Prostate gland (tissue), 2 donors: ENCODE measurements at regions not wholly inside any gene's neighbourhood (a gene's known extent, or its start where the extent isn't known, plus 50 kb on each side); places are given as distances from the start of the nearest gene placed in this dataset.

ENCODE experiments used
- DNase-seq: peaks from one replicate; pipeline ENCODE4 v3.0.0-alpha.2; 2019; ENCODE audit warnings: low spot score
- H3K27ac ChIP-seq, 2 donors: fragments of 200-600 bp; sonication (generic); 2 replicates each; pipeline ENCODE4 v1.5.1; 2017 to 2019
- H3K27me3 ChIP-seq: fragments of 200-600 bp; sonication (generic); replicated peaks from 2 replicates; pipeline ENCODE4 v1.5.1; 2019; ENCODE audit not compliant: insufficient read depth
- H3K36me3 ChIP-seq, 2 donors: fragments of 200-600 bp; sonication (generic); 1 replicate in 1 of 2; 2 replicates in 1 of 2; pipeline versions ENCODE4 v1.5.1 to v1.8.1; 2017 to 2019
- H3K4me1 ChIP-seq: fragments of 200-600 bp; sonication (generic); replicated peaks from 2 replicates; pipeline ENCODE4 v1.5.1; 2019
- H3K4me3 ChIP-seq, 2 donors: fragments of 200-600 bp; sonication (generic); 2 replicates each; pipeline ENCODE4 v1.5.1; 2017 to 2019
- H3K9me3 ChIP-seq: fragments of 200-600 bp; sonication (generic); 2 replicates; pipeline ENCODE4 v1.5.1; 2017
- POLR2A ChIP-seq: fragments of 450-650 bp; IDR thresholded peaks from one replicate; pipeline ENCODE4 v1.6.1; 2016; ENCODE audit warnings: antibody characterized with exemption, mild to moderate bottlenecking
- POLR2AphosphoS5 ChIP-seq: sonication (generic); formaldehyde crosslinking; IDR thresholded peaks from one replicate; pipeline ENCODE4 v1.6.1; 2017; ENCODE audit warnings: antibody characterized with exemption
- WGBS: methylation state at CpG from one replicate; pipeline ENCODE4 v1.1.5; 2018; 5-methylcytosine and 5-hydroxymethylcytosine counted together
- intact Hi-C: fragments of 100-400 bp; cut with DNase I; formaldehyde crosslinking; loops from one replicate; pipeline ENCODE4 v1.14.2; 2022
- TF ChIP-seq, protein P1 (sequence below), 4 experiments: fragments of 200-600 bp in 2 of 4; fragments of 450-650 bp in 2 of 4; sonication (generic) in 2 of 4; IDR thresholded peaks; 1 replicate in 3 of 4; 2 replicates in 1 of 4; pipeline ENCODE4 v1.5.1; 2016 to 2019; ENCODE audit warnings: antibody characterized with exemption in 4 of 4, mild to moderate bottlenecking in 2 of 4, moderate library complexity in 2 of 4

DNA sequence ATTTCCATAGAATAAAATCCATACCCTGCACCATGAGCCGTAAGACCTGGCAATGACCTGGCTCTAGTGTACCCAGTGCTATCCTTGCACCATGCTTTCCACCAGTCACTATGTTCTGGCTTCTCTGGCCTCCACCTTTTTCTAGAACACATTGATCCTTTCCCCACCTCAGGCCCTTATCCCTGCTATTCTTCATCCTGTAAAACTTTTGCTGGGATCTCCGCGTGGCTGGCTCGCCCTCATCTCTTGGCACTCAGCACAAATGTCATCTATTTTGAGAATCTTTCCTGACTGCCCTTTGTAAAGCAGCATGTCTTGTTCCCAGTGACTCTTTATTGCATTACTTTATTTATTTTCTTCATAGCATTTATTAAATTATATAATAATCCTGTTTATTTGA is 169.8 kb upstream of the B3GALT2 start:
- peak overlapping the region in 1 of 2 donors; percentile 3 for H3K27ac ChIP-seq
- H3K27me3 ChIP-seq: no peaks in the 10 kb centered on the region
- H3K4me1 ChIP-seq: no peaks in the 10 kb centered on the region
- WGBS: 67% methylated on average over 4 of the region's 4 CpGs
- no peak overlapping the region for H3K4me3 ChIP-seq
- intact Hi-C loops: no loop called here
- H3K36me3 ChIP-seq: no peaks in the 10 kb centered on the region
- H3K9me3 ChIP-seq: no peaks in the 10 kb centered on the region
- DNase-seq: no peak
- TF ChIP-seq POLR2AphosphoS5: peak; percentile 28
- TF ChIP-seq, protein P1, sequence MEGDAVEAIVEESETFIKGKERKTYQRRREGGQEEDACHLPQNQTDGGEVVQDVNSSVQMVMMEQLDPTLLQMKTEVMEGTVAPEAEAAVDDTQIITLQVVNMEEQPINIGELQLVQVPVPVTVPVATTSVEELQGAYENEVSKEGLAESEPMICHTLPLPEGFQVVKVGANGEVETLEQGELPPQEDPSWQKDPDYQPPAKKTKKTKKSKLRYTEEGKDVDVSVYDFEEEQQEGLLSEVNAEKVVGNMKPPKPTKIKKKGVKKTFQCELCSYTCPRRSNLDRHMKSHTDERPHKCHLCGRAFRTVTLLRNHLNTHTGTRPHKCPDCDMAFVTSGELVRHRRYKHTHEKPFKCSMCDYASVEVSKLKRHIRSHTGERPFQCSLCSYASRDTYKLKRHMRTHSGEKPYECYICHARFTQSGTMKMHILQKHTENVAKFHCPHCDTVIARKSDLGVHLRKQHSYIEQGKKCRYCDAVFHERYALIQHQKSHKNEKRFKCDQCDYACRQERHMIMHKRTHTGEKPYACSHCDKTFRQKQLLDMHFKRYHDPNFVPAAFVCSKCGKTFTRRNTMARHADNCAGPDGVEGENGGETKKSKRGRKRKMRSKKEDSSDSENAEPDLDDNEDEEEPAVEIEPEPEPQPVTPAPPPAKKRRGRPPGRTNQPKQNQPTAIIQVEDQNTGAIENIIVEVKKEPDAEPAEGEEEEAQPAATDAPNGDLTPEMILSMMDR (IDR thresholded peaks at IDR 0.05): no peak

- no peaks in the 10 kb centered on the region for H3K9me3 ChIP-seq
- WGBS: 86% methylated on average over 2 of the region's 2 CpGs
- peak overlapping the region in 1 of 2 donors; percentile 3 for H3K27ac ChIP-seq
- H3K27me3 ChIP-seq: no peaks in the 10 kb centered on the region
- no peak for DNase-seq
- H3K4me1 ChIP-seq: no peaks in the 10 kb centered on the region
- TF ChIP-seq, protein P1 (IDR thresholded peaks at IDR 0.05): no peak
- TF ChIP-seq POLR2AphosphoS5 (no peak), POLR2A (no peak)
- intact Hi-C loops: no loop called here
- no peaks in the 10 kb centered on the region for H3K36me3 ChIP-seq
- no peak overlapping the region for H3K4me3 ChIP-seq
Measured at GRCh38 chr1:193355626-193356025, 169.2 kb upstream of the B3GALT2 start.

- 56% methylated on average over 2 of the region's 2 CpGs for WGBS
- intact Hi-C loops: no loop called here
Measured at GRCh38 chr1:193355178-193355577, 168.8 kb upstream of the B3GALT2 start.

DNA sequence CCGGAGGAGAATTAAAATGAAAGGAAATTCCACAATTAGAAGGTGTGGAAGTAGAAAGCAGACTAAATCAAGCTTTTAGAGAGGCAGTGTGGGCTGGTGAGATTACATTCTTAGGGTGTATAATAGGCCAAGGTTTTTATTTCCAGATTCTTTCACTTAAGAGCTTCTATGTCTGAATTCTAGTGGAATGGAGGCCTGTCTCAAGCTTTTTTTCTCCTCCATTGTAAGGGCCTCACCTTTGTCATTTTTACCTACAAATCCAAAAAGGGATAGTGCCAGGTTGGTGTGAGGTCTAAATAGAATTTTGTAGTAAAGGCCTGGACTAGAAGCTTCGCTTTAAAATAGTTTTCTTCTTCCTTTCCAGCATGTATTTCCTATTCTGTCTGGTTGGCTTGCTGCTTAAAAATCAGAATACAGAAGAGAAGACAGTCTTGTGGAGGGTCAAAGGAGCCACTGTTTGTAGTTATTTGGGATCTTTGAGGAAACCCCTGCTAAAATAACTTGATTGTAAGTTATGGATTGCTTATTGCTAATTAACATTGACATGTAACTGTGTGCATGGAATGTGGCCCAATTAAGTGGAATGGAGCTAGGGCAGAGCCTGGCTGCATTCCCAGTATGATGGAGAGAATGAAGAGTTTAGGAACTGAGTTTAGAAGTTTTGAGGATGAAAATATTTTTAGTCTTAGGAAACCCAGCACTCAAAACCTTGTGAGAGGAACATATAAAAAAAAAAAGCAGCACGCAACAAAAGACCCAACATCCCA is 162.5 kb upstream of the B3GALT2 start:
- no peaks in the 10 kb centered on the region for H3K9me3 ChIP-seq
- 68% methylated on average over 3 of the region's 3 CpGs for WGBS

More at GRCh38 chr1:193355178-193355577, 168.8 kb upstream of the B3GALT2 start:
- no peaks in the 10 kb centered on the region for H3K36me3 ChIP-seq
- no peak overlapping the region for H3K27ac ChIP-seq
- DNase-seq: no peak
- no peaks in the 10 kb centered on the region for H3K27me3 ChIP-seq
- no peak overlapping the region for H3K4me3 ChIP-seq
- TF ChIP-seq POLR2A (no peak), POLR2AphosphoS5 (no peak)
- TF ChIP-seq, protein P1 (IDR thresholded peaks at IDR 0.05): no peak
- H3K9me3 ChIP-seq: no peaks in the 10 kb centered on the region
- no peaks in the 10 kb centered on the region for H3K4me1 ChIP-seq

More for the DNA sequence above, 162.5 kb upstream of the B3GALT2 start:
- no peak for DNase-seq
- Histone ChIP-seq H3K4me1 (no peaks in the 10 kb centered on the region), H3K27me3 (no peaks in the 10 kb centered on the region), H3K4me3 (no peak overlapping the region), H3K36me3 (no peaks in the 10 kb centered on the region), H3K27ac (no peak overlapping the region)
- TF ChIP-seq, protein P1 (IDR thresholded peaks at IDR 0.05): no peak
- TF ChIP-seq POLR2A (no peak), POLR2AphosphoS5 (no peak)
- intact Hi-C loops: loop anchor here (10.0 kb wide), 1 partner anchor 164 kb away; the partner anchor contains the start of gene B3GALT2
